ENCODE measurements at regions not wholly inside any gene's neighbourhood (a gene's known extent, or its start where the extent isn't known, plus 50 kb on each side); places are given as distances from the start of the nearest gene placed in this dataset.
"Not testable (repeated sequence)": the region's sequence is repeated elsewhere in the genome, so short reads cannot be mapped to it uniquely, and the experiment has no call there.

DNA sequence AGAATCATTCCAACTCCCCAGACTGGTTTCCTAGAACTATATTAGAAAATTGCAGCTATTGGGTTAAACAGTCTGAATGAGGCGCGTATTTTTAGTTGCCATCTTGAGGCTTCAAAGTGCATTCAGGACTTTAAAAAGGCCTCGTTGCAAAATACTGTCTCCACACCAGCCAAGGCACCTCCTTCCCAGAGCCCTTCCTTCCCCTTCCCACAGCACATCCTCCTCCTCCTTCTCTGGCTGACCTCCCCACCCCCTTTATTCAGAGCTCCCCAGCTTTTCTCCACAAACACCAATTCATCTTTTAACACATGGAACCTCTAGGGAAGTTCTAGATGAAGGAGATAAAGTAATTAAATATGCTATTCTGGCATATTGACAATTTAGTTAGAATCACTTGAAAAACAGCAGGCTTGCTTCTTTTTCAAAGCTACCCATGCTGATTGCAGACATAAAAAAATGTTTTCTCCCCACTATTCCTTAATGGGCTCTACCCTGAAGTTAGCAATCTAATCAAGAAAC lies 90.3 kb downstream of the RTP5 start:
- no peak for DNase-seq

DNA sequence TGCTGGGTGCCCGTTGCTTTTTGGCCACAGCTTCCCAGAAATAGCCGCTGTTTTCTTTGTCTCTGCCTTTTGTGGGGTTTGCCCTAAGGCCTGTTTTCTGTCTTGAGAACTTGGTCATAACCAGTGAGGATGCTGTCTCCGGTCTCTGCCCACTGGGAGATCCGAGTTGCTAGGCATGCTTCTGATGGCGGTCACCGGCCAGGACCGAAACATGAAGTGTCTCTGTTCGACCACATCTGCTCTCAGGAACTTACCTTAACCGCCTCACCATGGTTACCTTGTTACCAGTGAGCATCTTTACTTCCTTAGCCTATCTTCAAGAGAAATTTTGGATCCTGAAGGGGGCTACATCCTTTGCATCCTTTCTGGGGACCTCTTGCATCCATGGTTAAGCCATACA lies 91.9 kb downstream of the RTP5 start:
- DNase-seq = no peak

GRCh38 chr2:241964133-241964532 lies 94.6 kb downstream of the RTP5 start:
- no peak for DNase-seq

DNA sequence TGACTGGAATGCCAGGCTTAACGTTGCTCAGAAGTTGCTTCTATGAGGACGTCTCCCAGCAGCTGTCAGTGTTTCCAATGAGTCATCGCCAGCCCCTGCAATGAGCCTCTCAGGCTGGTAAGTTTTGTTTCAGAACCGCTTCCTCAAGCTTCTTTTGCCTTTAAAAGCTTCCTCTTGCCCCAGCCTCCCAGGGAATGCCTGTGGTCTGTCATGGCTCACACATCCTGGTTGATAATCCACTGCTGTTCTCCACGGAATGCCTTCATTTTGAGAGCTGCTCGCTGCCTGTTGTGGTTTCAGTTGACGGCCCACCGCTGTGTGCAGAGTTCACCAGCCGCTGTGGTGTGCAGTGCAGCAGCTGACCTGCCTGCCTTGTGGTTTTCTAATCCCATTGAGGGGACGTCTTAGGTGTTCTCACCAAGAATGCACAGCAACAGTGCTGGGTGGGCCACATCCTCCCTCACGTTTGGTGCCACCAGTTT lies 96.4 kb downstream of the RTP5 start:
- DNase-seq = peak; percentile 82

DNA sequence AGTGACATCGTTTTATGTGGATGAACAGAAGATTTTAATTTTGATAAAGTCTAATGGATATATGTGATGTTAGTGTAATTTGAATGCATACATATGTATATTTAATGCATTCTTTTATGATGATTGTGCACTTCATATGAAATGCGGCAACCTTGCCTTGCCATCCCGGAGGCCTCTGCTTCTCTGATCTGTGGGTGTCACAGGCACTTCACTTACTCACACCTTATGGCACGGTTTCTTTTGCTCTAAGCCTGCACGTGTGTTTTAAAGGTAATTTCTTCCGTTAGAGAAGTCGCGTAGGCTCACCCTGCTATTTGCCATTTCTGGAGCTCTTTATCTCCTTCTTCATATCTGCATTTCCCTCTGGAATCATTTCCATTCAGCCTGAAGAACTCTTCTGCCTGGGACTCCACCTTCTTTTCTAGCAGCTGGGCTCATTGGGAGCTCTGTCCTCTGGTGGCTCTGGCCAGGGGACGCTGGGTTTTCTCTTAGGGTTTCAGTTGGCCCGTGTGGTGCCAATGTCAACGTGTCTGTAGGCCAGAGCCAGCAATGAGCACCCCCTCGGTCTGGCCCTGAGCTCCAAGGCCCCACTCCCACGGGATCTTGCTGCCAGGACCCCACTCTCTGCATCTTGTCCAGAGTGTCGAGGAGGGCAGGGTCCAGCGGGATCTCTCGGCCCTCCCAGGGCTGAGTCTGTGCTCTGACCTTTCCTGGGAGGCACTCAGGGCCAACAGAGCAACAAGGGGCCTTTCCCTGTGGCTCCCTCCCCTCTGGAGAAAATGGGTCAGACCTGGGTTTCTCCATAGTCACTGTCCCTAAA lies 97.3 kb downstream of the RTP5 start:
- DNase-seq = peak; percentile 23

GRCh38 chr2:241967467-241968144 lies 98.1 kb downstream of the RTP5 start:
- DNase-seq = no peak

DNA sequence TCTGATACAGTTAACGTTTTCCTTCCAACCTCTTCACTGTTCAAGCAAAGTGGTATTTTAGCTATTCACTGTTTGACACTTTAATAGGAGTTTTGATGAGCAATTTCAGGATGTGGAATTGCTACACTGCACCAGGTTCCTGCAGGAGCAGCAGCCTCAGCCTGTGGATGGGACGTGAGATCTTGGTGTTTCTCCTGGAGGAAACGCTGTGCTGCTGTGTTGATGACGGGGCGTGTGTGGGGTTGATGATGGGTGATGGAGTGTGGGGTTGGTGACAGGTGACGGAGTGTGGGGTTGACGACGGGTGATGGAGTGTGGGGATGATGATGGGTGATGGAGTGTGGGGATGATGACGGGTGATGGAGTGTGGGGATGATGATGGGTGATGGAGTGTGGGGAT lies 98.9 kb downstream of the RTP5 start:
- DNase-seq = no peak

GRCh38 chr2:241969182-241969581 lies 99.7 kb downstream of the RTP5 start:
- DNase-seq = not testable (repeated sequence)

- DNase-seq = no peak
Observed at GRCh38 chr2:241970716-241971115, 101.2 kb downstream of the RTP5 start.

DNA sequence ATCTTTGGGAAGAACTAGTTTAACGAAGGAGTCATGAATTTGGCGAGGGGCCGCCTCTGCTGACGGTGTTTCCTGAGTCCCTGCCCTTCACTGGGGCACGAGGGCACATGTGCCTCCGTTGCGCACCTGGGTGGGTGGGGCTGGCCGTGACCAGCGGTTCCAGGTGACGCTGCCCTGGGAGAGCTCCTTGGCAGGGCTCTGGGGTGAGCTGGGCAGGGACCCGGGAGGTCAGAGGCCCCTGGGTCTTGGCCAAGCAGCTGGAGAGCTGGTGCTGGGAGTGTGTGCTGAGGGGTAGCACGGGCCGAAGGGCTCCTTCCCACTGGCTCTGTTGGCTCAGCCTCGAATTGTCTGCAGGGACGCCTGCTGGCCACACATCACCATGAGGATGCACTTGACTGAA lies 104.6 kb downstream of the RTP5 start:
- DNase-seq = no peak

- DNase-seq = no peak
Observed at GRCh38 chr2:241974851-241975592, 105.5 kb downstream of the RTP5 start.

DNA sequence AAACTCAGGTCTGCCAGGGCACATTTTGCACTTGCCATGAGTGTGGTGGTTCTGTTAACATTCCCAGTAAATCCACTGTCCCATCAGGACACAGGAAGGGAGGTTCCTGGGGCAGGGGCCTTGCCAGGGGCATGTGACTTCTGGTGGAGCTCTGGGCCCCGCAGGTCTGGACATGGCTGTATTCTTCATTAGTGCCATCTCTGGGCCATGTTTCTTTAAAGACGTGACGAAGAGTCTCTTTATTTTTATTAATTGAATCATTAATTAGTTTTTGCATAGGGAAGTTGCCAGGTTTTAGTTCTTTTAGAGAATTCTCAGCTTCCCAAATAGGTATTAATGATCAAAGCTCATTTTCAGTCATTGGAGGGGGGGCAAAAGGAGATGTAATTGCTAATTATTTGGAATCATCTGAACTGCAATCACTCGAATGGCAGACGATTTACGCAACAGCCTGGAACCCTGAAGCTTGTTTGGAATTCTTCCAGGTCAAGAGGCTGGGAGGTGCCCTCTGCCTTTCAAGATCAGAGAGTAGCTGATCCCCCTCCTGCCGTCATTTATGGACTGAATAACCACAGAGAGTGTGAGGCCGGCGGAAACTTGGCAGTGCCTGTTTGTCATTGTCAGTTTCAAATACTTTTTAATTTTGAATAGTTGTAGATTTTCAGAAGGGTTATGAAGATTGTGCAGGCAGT lies 106.2 kb downstream of the RTP5 start:
- DNase-seq = no peak

DNA sequence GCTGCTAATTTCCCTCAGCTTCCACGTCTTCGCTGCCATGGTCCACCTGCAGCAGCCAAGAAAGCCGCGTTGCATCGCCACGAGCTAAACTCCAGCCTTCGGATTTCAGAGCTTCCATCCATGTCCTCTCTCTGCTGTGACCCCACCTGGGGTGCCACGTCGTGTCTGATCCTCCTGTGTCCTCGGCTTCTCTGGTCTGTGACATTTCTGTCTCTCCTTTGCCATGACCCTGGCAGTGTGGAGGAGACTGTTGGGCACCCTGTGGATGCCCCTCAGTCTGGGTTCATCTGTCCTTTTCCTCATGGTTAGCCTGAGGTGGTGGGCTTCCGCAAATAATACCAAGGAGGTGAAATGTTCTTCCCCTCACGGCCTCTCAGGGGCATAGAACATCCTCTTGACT lies 106.8 kb downstream of the RTP5 start:
- DNase-seq = no peak

GRCh38 chr2:241977557-241978300 lies 108.2 kb downstream of the RTP5 start:
- no peak for DNase-seq

- DNase-seq = no peak
Observed at GRCh38 chr2:241978670-241979069, 109.1 kb downstream of the RTP5 start.

DNA sequence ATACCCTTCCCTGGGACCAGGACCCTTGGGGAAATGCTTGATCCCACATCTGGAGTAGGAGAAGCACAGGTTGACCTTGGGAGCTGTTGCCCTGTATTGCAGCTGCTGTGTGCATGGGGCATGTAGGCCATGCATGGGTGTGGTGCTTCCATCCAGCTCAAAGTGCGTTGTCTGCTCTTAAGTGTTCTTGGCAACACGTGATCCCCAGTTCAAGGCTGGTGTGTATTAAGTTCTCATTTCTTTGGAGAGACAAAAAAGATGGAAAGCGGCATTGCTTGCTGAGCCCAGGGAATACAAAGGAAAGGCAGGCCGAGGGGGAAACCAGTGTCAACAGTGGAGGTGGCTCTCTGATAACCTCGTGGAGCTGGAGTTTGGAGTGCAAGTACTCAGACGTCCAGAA lies 110.7 kb downstream of the RTP5 start:
- DNase-seq = no peak

DNA sequence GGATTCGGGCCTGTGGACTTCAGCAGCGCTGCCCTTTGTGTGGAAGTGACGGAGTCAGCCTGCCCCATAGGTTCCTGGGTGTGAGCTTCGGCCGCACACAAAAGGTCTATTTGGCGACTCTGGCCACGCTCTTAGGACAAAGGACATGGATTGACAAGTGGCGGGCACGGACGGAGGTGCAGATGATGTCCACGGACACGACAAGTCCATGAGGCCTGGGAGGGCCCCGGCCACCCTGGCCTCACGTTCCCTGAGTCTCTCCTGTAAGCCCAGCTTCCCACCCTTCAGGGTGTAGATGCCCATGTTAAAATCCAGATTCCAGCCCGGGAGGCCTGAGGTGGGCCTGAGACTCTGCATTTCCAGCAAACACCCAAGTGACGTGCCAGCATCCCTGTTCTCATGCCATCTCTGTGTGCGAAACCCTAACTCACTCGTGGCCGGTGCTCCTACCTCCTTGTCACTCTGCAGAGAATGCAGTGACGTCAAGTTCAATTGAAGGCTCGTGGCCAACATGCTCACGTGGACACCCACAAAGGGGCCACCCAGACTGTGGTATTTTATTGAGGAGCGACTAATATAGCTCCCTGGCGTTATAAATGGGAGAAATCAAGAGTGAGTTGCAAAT lies 111.7 kb downstream of the RTP5 start:
- no peak for DNase-seq

DNA sequence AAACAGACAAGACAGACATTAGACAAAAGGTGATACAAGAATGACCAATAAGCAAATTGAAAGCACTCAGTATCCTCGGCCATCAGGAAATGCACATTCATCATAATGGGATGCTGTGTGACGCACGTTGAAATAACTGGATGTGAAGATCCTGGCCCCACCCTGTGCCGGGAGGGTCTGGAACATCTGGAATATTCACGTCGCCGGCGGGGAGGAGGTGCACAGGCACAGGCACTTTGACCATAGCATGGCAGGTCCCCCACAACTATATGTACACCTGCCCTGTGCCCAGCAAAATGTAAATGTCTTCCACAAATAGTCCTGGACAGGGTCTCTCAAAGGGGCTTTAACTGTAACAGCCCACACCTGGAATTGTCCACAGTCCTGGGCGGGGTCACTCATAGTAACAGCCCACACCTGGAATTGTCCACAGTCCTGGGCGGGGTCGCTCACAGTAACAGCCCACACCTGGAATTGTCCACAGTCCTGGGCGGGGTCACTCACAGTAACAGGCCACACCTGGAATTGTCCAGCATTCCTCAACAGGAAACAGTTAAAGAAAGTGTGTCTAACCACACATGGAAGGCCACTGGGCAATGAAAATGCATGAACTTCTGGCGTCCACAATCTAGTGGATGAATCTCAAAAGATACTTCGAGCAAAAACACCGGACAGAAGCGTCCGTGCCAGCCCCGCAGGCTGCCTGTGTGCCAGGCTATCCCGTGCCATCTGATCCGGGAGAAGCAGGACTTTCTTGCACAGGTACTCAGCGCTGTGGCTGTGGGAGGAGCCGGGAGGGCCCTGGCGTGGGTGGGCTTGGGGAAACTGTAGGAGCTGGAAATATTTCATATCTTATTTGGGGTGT lies 113.4 kb downstream of the RTP5 start:
- DNase-seq = no peak

DNA sequence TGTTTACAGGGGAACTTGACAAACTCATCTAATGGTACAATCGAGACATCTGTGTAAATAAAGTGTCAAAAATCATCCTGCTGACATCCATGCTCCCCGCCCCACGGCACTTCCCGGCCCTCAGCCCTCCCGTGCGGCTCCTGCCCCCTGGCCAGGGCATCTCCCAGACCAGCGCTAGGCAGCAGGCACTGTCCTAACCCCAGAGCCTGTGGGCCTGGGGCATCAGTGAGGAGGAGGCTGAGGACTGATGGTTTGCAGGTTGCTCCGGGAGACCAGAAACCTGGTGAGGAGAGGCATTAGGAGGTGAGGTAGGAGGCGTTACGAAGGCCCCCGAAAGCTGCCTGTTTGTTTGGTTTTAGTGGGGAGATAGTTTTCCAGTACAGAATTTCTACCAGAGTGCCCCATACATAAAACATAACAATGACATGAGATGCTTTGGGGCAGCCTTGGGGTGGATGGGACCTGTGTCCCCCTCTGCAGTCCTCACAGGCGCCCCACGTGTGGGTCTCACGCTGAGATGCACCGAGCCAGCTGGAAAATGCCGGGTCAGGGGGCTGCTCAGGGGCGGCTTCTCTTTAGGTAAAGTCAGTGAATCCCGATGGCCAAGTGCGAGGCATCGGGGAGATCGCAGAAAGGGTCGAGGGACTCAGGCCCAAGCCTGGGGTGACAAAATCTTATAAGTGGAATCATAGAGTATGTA lies 114.2 kb downstream of the RTP5 start:
- DNase-seq = no peak

GRCh38 chr2:241984271-241984655 lies 114.7 kb downstream of the RTP5 start:
- no peak for DNase-seq
